ENCODE measurements at regions not wholly inside any gene's neighbourhood (a gene's known extent, or its start where the extent isn't known, plus 50 kb on each side); places are given as distances from the start of the nearest gene placed in this dataset.

DNA sequence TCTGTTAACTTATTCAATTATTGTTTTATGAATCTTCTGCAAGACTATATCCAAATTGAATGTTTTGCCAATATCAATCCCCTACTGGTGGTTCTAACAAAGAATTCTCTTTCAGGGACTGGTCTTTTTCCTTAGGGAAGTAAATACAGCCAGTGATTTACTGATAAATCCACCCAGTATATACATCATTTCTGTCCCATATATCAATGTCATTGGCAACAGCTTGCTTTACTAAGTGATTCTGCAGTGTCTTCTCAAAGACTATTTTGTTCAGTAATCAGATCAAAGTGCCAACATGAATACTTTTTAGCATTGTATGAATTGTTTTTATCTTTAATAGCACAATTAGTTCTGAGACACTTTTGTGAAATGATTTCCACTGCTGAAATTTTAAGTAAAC, 114.0 kb upstream of the OBI1 start:
- Histone ChIP-seq H3K4me1 (ENCODE audit: insufficient read depth, poor library complexity, severe bottlenecking) (no peaks in the 10 kb centered on the region), H3K4me3 (ENCODE audit: severe bottlenecking) (no peak overlapping the region), H3K36me3 (ENCODE audit: low read depth) (no peaks in the 10 kb centered on the region), H3K27ac (ENCODE audit: poor library complexity, severe bottlenecking) (no peak overlapping the region), H3K27me3 (ENCODE audit: insufficient read depth, poor library complexity, severe bottlenecking) (peaks cover 38% of the 10 kb centered on the region), H3K9me3 (ENCODE audit: severe bottlenecking) (no peaks in the 10 kb centered on the region)
- DNase-seq (ENCODE audit: low spot score) (no peak), ATAC-seq (ENCODE audit: low read depth) (no peak)
- TF ChIP-seq, protein P1, sequence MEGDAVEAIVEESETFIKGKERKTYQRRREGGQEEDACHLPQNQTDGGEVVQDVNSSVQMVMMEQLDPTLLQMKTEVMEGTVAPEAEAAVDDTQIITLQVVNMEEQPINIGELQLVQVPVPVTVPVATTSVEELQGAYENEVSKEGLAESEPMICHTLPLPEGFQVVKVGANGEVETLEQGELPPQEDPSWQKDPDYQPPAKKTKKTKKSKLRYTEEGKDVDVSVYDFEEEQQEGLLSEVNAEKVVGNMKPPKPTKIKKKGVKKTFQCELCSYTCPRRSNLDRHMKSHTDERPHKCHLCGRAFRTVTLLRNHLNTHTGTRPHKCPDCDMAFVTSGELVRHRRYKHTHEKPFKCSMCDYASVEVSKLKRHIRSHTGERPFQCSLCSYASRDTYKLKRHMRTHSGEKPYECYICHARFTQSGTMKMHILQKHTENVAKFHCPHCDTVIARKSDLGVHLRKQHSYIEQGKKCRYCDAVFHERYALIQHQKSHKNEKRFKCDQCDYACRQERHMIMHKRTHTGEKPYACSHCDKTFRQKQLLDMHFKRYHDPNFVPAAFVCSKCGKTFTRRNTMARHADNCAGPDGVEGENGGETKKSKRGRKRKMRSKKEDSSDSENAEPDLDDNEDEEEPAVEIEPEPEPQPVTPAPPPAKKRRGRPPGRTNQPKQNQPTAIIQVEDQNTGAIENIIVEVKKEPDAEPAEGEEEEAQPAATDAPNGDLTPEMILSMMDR (IDR thresholded peaks at IDR 0.05; ENCODE audit: poor library complexity, severe bottlenecking), result no peak

DNA sequence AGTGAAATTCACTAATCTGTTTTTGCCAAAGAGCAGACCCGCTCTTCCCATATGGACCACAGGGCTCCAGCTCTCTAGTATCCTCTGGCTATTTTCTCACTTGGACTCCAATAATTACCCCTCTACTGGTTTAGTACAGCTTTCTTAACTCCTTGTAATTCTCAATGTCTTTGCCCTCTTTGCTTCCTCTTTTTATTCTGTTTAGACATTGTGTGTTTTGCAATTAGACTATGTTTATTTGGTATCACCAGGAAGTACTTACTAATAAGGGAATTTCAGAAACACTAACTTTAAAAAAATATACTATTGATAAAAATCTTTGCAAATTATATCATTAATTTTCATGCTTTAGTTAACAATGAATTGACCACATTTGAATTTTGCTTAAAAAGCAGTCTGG, 111.6 kb upstream of the OBI1 start:
- ATAC-seq (ENCODE audit: low read depth), result no peak
- DNase-seq (ENCODE audit: low spot score), result no peak
- H3K27ac ChIP-seq (ENCODE audit: poor library complexity, severe bottlenecking), result no peak overlapping the region
- H3K4me1 ChIP-seq (ENCODE audit: insufficient read depth, poor library complexity, severe bottlenecking), result no peaks in the 10 kb centered on the region
- no peak overlapping the region for H3K4me3 ChIP-seq (ENCODE audit: severe bottlenecking)
- H3K27me3 ChIP-seq (ENCODE audit: insufficient read depth, poor library complexity, severe bottlenecking), result peaks cover 15% of the 10 kb centered on the region
- TF ChIP-seq, protein P1 (IDR thresholded peaks at IDR 0.05; ENCODE audit: poor library complexity, severe bottlenecking), result no peak
- H3K36me3 ChIP-seq (ENCODE audit: low read depth), result no peaks in the 10 kb centered on the region
- H3K9me3 ChIP-seq (ENCODE audit: severe bottlenecking), result no peaks in the 10 kb centered on the region

GRCh38 chr13:78768950-78769349, 110.0 kb upstream of the OBI1 start:
- ATAC-seq (ENCODE audit: low read depth) (no peak), DNase-seq (ENCODE audit: low spot score) (no peak)

DNA sequence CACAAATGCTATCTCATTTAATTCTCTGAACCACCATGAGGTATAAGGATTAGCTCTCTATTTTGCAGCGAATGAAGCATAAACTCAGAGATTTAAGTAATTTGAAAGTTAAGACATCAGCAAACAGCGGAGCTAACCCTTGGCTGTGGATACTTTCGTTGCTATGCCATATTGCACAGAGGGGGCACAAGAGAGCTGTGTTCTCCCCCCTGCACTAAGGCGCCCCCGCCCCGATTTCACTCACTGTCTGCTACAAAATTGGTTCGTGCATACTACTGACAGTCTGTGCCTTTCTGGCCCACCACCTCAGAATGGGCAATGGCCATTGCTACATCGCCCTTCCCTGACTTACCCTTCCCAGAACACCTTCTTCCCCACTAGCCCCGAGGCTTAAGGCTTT, 105.7 kb upstream of the OBI1 start:
- no peaks in the 10 kb centered on the region for H3K36me3 ChIP-seq (ENCODE audit: low read depth)
- ATAC-seq (ENCODE audit: low read depth), result no peak
- H3K27ac ChIP-seq (ENCODE audit: poor library complexity, severe bottlenecking), result no peak overlapping the region
- DNase-seq (ENCODE audit: low spot score), result no peak
- H3K9me3 ChIP-seq (ENCODE audit: severe bottlenecking), result no peaks in the 10 kb centered on the region
- H3K4me3 ChIP-seq (ENCODE audit: severe bottlenecking), result no peak overlapping the region
- H3K27me3 ChIP-seq (ENCODE audit: insufficient read depth, poor library complexity, severe bottlenecking), result no peaks in the 10 kb centered on the region
- H3K4me1 ChIP-seq (ENCODE audit: insufficient read depth, poor library complexity, severe bottlenecking), result no peaks in the 10 kb centered on the region
- TF ChIP-seq, protein P1 (IDR thresholded peaks at IDR 0.05; ENCODE audit: poor library complexity, severe bottlenecking), result no peak

More at GRCh38 chr13:78768950-78769349, 110.0 kb upstream of the OBI1 start:
- Histone ChIP-seq H3K4me3 (ENCODE audit: severe bottlenecking) (no peak overlapping the region), H3K27me3 (ENCODE audit: insufficient read depth, poor library complexity, severe bottlenecking) (peaks cover 3% of the 10 kb centered on the region), H3K4me1 (ENCODE audit: insufficient read depth, poor library complexity, severe bottlenecking) (no peaks in the 10 kb centered on the region), H3K27ac (ENCODE audit: poor library complexity, severe bottlenecking) (no peak overlapping the region), H3K36me3 (ENCODE audit: low read depth) (no peaks in the 10 kb centered on the region), H3K9me3 (ENCODE audit: severe bottlenecking) (no peaks in the 10 kb centered on the region)
- TF ChIP-seq, protein P1 (IDR thresholded peaks at IDR 0.05; ENCODE audit: poor library complexity, severe bottlenecking), result no peak

DNA sequence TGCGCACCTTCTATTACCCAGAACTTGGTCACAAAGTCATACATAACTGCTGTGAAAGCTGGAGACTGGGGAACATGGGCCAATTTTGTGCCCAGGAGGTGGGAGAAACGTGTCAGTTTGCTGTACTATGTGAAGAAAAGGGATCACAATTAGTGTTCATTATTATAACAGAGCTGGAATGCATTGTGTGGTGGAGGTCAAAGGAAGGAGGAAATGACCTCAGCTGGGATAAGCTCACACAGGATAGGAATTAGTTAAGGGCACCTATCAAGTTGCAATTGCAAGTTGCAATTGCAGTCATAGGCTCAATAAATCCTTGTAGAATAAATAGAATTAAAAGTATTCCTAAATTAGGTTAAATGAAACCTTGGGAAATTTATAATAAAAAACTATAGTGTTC, 103.9 kb upstream of the OBI1 start:
- Histone ChIP-seq H3K4me1 (ENCODE audit: insufficient read depth, poor library complexity, severe bottlenecking) (no peaks in the 10 kb centered on the region), H3K4me3 (ENCODE audit: severe bottlenecking) (no peak overlapping the region), H3K27me3 (ENCODE audit: insufficient read depth, poor library complexity, severe bottlenecking) (no peaks in the 10 kb centered on the region), H3K9me3 (ENCODE audit: severe bottlenecking) (no peaks in the 10 kb centered on the region), H3K27ac (ENCODE audit: poor library complexity, severe bottlenecking) (no peak overlapping the region), H3K36me3 (ENCODE audit: low read depth) (no peaks in the 10 kb centered on the region)
- TF ChIP-seq, protein P1 (IDR thresholded peaks at IDR 0.05; ENCODE audit: poor library complexity, severe bottlenecking), result no peak
- DNase-seq (ENCODE audit: low spot score), result no peak
- ATAC-seq (ENCODE audit: low read depth), result peak; percentile 50; the same call in 2 of the 3 replicates

Data from RWPE2 (cell line).